K562 (cell line): ENCODE measurements at regions not wholly inside any gene's neighbourhood (a gene's known extent, or its start where the extent isn't known, plus 50 kb on each side); places are given as distances from the start of the nearest gene placed in this dataset.

ENCODE experiments used
- ATAC-seq: fragments of 200-7000 bp; cut with Tn5 transposase; 3 replicates; pipeline ENCODE4 v1.9.1; 2020; ENCODE audit warnings: moderate library complexity
- BruUV-seq: library from RNA; stranded (reverse); fragments of 400-500 nt; replicated peaks from 2 replicates; lab custom pipeline; 2021; lab: Mats Ljungman, UMichigan
- CTCF ChIA-PET: fragments of 300-600 bp; formaldehyde crosslinking; extraction: SDS; loops from one replicate; lab custom pipeline; 2021; ENCODE audit warnings: low intra/inter-chr PET ratio; lab: Yijun Ruan, JAX
- POLR2A ChIA-PET: fragments of 300-600, 350-650 bp; sonication (Branson Sonifier 250); formaldehyde crosslinking; extraction: SDS; loops from one replicate; lab custom pipeline; 2021; ENCODE audit warnings: antibody characterized with exemption, inconsistent platforms; lab: Yijun Ruan, JAX
- DNase-seq, 4 experiments: peaks; one replicate each; pipeline versions ENCODE4 v3.0.0 to v3.0.0-alpha.2; 2011 to 2018; ENCODE audit warnings: low spot score in 3 of 4, mixed read lengths in 3 of 4; ENCODE audit errors: extremely low read depth in 1 of 4
- FAIRE-seq: peaks from 2 replicates; lab custom pipeline; 2011; peaks lifted over from hg19 to GRCh38; lab: Jason Lieb, UNC
- H2AFZ ChIP-seq: 2 replicates; pipeline ENCODE4 v1.6.0; 2011; ENCODE audit warnings: low read depth, low read length, control low read depth, inconsistent platforms
- H3K27ac ChIP-seq: fragments of 200-600 bp; 3 replicates; pipeline ENCODE4 v1.8.0; 2011; ENCODE audit warnings: low read depth, mild to moderate bottlenecking, control low read depth, inconsistent platforms, low read length, moderate library complexity, mixed read lengths; ENCODE audit errors: extremely low read depth
- H3K27me3 ChIP-seq, 2 experiments: fragments of 300-600 bp in 1 of 2; 2 replicates in 1 of 2; 3 replicates in 1 of 2; pipeline versions ENCODE4 v1.6.0 to v1.8.0; 2011; ENCODE audit warnings: inconsistent platforms in 2 of 2, low read length in 2 of 2, mild to moderate bottlenecking in 1 of 2, mixed read lengths in 1 of 2, moderate library complexity in 1 of 2; ENCODE audit not compliant: control insufficient read depth in 2 of 2, insufficient read depth in 2 of 2
- H3K36me3 ChIP-seq: fragments of 300-600 bp; 3 replicates; pipeline ENCODE4 v1.8.0; 2011; ENCODE audit warnings: mild to moderate bottlenecking, low read length, inconsistent platforms; ENCODE audit not compliant: control insufficient read depth, insufficient read depth
- H3K4me1 ChIP-seq, 2 experiments: fragments of 200-600 bp in 1 of 2; replicated peaks in 1 of 2; 2 replicates in 1 of 2; 3 replicates in 1 of 2; pipeline versions ENCODE4 v1.5.1 to v1.8.0; 2011; ENCODE audit warnings: inconsistent platforms in 2 of 2, low read length in 2 of 2, mild to moderate bottlenecking in 1 of 2, mixed read lengths in 1 of 2, moderate library complexity in 1 of 2; ENCODE audit not compliant: control insufficient read depth in 2 of 2, insufficient read depth in 2 of 2
- H3K4me2 ChIP-seq: 2 replicates; pipeline ENCODE4 v1.6.1; 2011; ENCODE audit warnings: low read length, control low read depth, inconsistent platforms, mixed read lengths; ENCODE audit not compliant: insufficient read depth
- H3K4me3 ChIP-seq: fragments of 200-600 bp; sonication (generic), shearing (Covaris generic); 2 replicates; pipeline ENCODE4 v1.5.1; 2016; ENCODE audit warnings: control low read depth, inconsistent platforms
- H3K79me2 ChIP-seq: fragments of 200-600 bp; 3 replicates; pipeline ENCODE4 v1.8.0; 2011; ENCODE audit warnings: low read length, inconsistent platforms; ENCODE audit not compliant: control insufficient read depth, insufficient read depth
- H3K9ac ChIP-seq, 2 experiments: 2 replicates each; pipeline versions ENCODE4 v1.6.0 to v1.6.1; 2011; ENCODE audit warnings: low read depth in 2 of 2, low read length in 2 of 2, control low read depth in 1 of 2, inconsistent platforms in 1 of 2, mild to moderate bottlenecking in 1 of 2, mixed read lengths in 1 of 2; ENCODE audit not compliant: insufficient read depth in 1 of 2
- H3K9me1 ChIP-seq: one replicate; pipeline ENCODE4 v1.6.0; 2011; ENCODE audit warnings: inconsistent platforms, mild to moderate bottlenecking, low read length, moderate library complexity; ENCODE audit not compliant: control insufficient read depth, insufficient read depth
- H3K9me3 ChIP-seq: replicated peaks from 2 replicates; pipeline ENCODE4 v1.5.1; 2011; ENCODE audit warnings: low read depth, low read length, inconsistent platforms; ENCODE audit not compliant: control insufficient read depth, insufficient read depth
- H4K20me1 ChIP-seq: replicated peaks from 2 replicates; pipeline ENCODE4 v1.6.1; 2011; ENCODE audit warnings: low read length, inconsistent platforms, mixed read lengths; ENCODE audit not compliant: control insufficient read depth, insufficient read depth
- ERF ChIP-seq: fragments of 450-650 bp; formaldehyde crosslinking; IDR thresholded peaks from 2 replicates; pipeline ENCODE4 v1.4.0; 2020; ENCODE audit warnings: mild to moderate bottlenecking, mixed read lengths
- MAFF ChIP-seq: IDR thresholded peaks from 2 replicates; pipeline ENCODE4 v1.6.1; 2012; ENCODE audit warnings: low read length, improper control_type of control experiment
- MEIS2 ChIP-seq: fragments of 450-650 bp; IDR thresholded peaks from 2 replicates; pipeline ENCODE4 v1.6.1; 2014; ENCODE audit warnings: mild to moderate bottlenecking; ENCODE audit not compliant: partially characterized antibody
- NR4A1 ChIP-seq, 2 experiments: fragments of 250-450 bp in 1 of 2; fragments of 450-650 bp in 1 of 2; sonication (Bioruptor Pico) in 1 of 2; IDR thresholded peaks; 2 replicates each; pipeline versions ENCODE4 v1.4.0 to v1.6.1; 2016 to 2020; ENCODE audit warnings: mild to moderate bottlenecking in 2 of 2, missing compliant biosample characterization in 1 of 2, missing genetic modification characterization in 1 of 2, moderate library complexity in 1 of 2
- POLR3G ChIP-seq: IDR thresholded peaks from 2 replicates; pipeline ENCODE4 v1.6.1; 2011; ENCODE audit not compliant: insufficient read length, insufficient replicate concordance; ENCODE audit errors: extremely low read depth
- RBM22 ChIP-seq: fragments of 200-400 bp; formaldehyde crosslinking; IDR thresholded peaks from 2 replicates; pipeline ENCODE4 v1.6.1; 2018; ENCODE audit warnings: low read length, low read depth; ENCODE audit not compliant: poor library complexity, severe bottlenecking
- SAFB ChIP-seq: fragments of 200-400 bp; formaldehyde crosslinking; IDR thresholded peaks from 2 replicates; pipeline ENCODE4 v1.6.1; 2017; ENCODE audit warnings: low read depth, low read length, borderline replicate concordance
- SP1 ChIP-seq: sonication (generic); formaldehyde crosslinking; IDR thresholded peaks from 2 replicates; pipeline ENCODE4 v1.8.1; 2022; ENCODE audit warnings: mild to moderate bottlenecking, missing genetic modification reagents
- SRSF3 ChIP-seq: fragments of 200-400 bp; formaldehyde crosslinking; IDR thresholded peaks from 2 replicates; pipeline ENCODE4 v1.6.1; 2016; ENCODE audit warnings: mild to moderate bottlenecking, low read length, moderate library complexity; ENCODE audit not compliant: insufficient read depth
- TAF7 ChIP-seq: fragments of 450-650 bp; IDR thresholded peaks from 2 replicates; pipeline ENCODE4 v1.6.1; 2016; ENCODE audit warnings: missing genetic modification characterization, missing compliant biosample characterization
- TFAM ChIP-seq: fragments of 250-450 bp; sonication (Bioruptor Pico); conservative IDR thresholded peaks from 2 replicates; pipeline ENCODE4 v1.5.0; 2021; ENCODE audit warnings: mild to moderate bottlenecking, moderate library complexity
- TRIM24 ChIP-seq, 2 experiments: fragments of 450-650 bp; IDR thresholded peaks; 2 replicates each; pipeline ENCODE4 v1.6.1; 2016
- WGBS: fragments of 100-300 bp; shearing (Covaris generic); methylation state at CpG from one replicate; pipeline ENCODE4 v1.1.6; 2016; ENCODE audit warnings: low coverage, mixed read lengths; ENCODE audit not compliant: insufficient coverage; ENCODE audit errors: missing lambda C conversion rate; 5-methylcytosine and 5-hydroxymethylcytosine counted together
- in situ Hi-C: fragments of 300-500 bp; cut with MboI; formaldehyde crosslinking; loops from 4 replicates; pipeline ENCODE4 v1.15.0; 2018; ENCODE audit warnings: inconsistent platforms, mixed read lengths
- intact Hi-C: fragments of 100-400 bp; cut with micrococcal nuclease; formaldehyde crosslinking; loops from 2 replicates; pipeline ENCODE4 v1.14.2; 2022
- TF ChIP-seq, protein P1 (sequence below): fragments of 450-650 bp; IDR thresholded peaks from 2 replicates; pipeline ENCODE4 v1.6.1; 2016; ENCODE audit warnings: low read depth, mild to moderate bottlenecking, moderate library complexity
- TF ChIP-seq, protein P2 (sequence below): fragments of 200-800 bp; sonication (Bioruptor generic); IDR thresholded peaks from 2 replicates; pipeline ENCODE4 v1.6.1; 2016; ENCODE audit warnings: missing genetic modification characterization, missing compliant biosample characterization
- TF ChIP-seq, protein P3 (sequence below): fragments of 450-650 bp; IDR thresholded peaks from 2 replicates; pipeline ENCODE4 v1.6.1; 2016; ENCODE audit warnings: borderline replicate concordance

DNA sequence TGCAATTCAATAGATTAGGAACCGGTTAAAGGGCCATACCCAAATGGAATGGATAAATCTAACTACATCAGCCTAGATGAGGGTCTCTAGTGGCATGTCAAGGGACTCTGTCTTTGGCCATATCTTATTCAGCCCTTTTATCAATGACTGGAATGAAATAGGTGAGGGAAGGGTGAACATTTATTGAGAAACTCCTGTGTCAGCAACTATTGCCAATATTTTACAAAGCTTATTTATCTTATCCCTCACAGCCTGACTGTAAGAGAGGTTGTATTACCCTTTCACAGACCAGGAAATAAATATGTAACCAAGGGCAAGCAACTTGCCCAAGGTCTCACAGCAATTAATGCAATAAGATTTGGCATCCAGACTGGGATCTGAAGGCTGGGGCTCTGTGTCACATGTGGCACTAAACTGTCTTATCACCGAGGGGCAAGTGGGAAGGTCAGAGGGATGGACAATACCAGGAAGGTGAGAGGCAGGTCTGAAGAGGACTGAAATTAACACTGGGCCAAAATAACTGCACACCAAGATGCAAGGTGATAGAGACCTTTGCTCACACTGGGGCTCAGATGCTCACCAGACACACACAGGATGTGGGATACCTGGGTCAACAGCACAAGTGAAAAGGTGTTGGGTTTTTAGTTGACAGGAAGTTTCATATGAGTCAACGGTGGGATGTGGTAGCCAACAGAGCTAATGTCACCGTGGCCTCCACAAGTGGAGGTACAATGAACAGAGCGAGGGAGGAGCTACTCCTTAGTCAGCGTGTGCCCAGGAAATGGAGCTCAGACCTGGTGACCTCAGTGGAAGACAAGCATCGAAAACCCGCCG, 261.3 kb downstream of the RPLP1 start:
- H3K9ac ChIP-seq, result no peak overlapping the region
- no peak overlapping the region for H2AFZ ChIP-seq
- no peaks in the 10 kb centered on the region for H3K36me3 ChIP-seq
- no peaks in the 10 kb centered on the region for H3K9me3 ChIP-seq
- FAIRE-seq, result no peak
- H3K79me2 ChIP-seq, result no peaks in the 10 kb centered on the region
- no peaks in the 10 kb centered on the region for H4K20me1 ChIP-seq
- H3K27me3 ChIP-seq, result peaks cover 0 to 4% of the 10 kb centered on the region in 2 experiments; a peak in 1 of 5 replicates
- no peak overlapping the region for H3K4me3 ChIP-seq
- H3K27ac ChIP-seq, result no peak overlapping the region
- ChIA-PET CTCF (no interaction called here), POLR2A (no interaction called here)
- no peak for ATAC-seq
- 0% methylated on average over 9 of the region's 9 CpGs for WGBS
- intact Hi-C loops, result no loop called here
- no peaks in the 10 kb centered on the region for H3K4me1 ChIP-seq
- in situ Hi-C loops, result no loop called here
- no peaks in the 10 kb centered on the region for H3K9me1 ChIP-seq
- no peak overlapping the region for H3K4me2 ChIP-seq
- DNase-seq, result no peak
- no TSS peak for BruUV-seq
- no peak for TF ChIP-seq MEIS2
- no peak for TF ChIP-seq NR4A1 (CRISPR knock-in tag; IDR thresholded peaks at IDR 0.05)
- TF ChIP-seq NR4A1 (tag; IDR thresholded peaks at IDR 0.05), result no peak
- TF ChIP-seq, protein P1, sequence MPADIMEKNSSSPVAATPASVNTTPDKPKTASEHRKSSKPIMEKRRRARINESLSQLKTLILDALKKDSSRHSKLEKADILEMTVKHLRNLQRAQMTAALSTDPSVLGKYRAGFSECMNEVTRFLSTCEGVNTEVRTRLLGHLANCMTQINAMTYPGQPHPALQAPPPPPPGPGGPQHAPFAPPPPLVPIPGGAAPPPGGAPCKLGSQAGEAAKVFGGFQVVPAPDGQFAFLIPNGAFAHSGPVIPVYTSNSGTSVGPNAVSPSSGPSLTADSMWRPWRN, result no peak
- TF ChIP-seq MAFF, result no peak
- TF ChIP-seq RBM22, result no peak
- no peak for TF ChIP-seq TAF7
- no peak for TF ChIP-seq TFAM (CRISPR knock-in tag)
- no peak for TF ChIP-seq SRSF3
- TF ChIP-seq ERF, result no peak
- TF ChIP-seq, protein P2, sequence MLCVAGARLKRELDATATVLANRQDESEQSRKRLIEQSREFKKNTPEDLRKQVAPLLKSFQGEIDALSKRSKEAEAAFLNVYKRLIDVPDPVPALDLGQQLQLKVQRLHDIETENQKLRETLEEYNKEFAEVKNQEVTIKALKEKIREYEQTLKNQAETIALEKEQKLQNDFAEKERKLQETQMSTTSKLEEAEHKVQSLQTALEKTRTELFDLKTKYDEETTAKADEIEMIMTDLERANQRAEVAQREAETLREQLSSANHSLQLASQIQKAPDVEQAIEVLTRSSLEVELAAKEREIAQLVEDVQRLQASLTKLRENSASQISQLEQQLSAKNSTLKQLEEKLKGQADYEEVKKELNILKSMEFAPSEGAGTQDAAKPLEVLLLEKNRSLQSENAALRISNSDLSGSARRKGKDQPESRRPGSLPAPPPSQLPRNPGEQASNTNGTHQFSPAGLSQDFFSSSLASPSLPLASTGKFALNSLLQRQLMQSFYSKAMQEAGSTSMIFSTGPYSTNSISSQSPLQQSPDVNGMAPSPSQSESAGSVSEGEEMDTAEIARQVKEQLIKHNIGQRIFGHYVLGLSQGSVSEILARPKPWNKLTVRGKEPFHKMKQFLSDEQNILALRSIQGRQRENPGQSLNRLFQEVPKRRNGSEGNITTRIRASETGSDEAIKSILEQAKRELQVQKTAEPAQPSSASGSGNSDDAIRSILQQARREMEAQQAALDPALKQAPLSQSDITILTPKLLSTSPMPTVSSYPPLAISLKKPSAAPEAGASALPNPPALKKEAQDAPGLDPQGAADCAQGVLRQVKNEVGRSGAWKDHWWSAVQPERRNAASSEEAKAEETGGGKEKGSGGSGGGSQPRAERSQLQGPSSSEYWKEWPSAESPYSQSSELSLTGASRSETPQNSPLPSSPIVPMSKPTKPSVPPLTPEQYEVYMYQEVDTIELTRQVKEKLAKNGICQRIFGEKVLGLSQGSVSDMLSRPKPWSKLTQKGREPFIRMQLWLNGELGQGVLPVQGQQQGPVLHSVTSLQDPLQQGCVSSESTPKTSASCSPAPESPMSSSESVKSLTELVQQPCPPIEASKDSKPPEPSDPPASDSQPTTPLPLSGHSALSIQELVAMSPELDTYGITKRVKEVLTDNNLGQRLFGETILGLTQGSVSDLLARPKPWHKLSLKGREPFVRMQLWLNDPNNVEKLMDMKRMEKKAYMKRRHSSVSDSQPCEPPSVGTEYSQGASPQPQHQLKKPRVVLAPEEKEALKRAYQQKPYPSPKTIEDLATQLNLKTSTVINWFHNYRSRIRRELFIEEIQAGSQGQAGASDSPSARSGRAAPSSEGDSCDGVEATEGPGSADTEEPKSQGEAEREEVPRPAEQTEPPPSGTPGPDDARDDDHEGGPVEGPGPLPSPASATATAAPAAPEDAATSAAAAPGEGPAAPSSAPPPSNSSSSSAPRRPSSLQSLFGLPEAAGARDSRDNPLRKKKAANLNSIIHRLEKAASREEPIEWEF (CRISPR knock-in tag), result no peak
- no peak for TF ChIP-seq TRIM24 (IDR thresholded peaks at IDR 0.05)
- TF ChIP-seq SAFB, result no peak
- TF ChIP-seq, protein P3, sequence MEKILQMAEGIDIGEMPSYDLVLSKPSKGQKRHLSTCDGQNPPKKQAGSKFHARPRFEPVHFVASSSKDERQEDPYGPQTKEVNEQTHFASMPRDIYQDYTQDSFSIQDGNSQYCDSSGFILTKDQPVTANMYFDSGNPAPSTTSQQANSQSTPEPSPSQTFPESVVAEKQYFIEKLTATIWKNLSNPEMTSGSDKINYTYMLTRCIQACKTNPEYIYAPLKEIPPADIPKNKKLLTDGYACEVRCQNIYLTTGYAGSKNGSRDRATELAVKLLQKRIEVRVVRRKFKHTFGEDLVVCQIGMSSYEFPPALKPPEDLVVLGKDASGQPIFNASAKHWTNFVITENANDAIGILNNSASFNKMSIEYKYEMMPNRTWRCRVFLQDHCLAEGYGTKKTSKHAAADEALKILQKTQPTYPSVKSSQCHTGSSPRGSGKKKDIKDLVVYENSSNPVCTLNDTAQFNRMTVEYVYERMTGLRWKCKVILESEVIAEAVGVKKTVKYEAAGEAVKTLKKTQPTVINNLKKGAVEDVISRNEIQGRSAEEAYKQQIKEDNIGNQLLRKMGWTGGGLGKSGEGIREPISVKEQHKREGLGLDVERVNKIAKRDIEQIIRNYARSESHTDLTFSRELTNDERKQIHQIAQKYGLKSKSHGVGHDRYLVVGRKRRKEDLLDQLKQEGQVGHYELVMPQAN, result no peak
- no peak for TF ChIP-seq SP1 (CRISPR knock-in tag)
- no peak for TF ChIP-seq POLR3G
